ENCODE measurements at regions not wholly inside any gene's neighbourhood (a gene's known extent, or its start where the extent isn't known, plus 50 kb on each side); places are given as distances from the start of the nearest gene placed in this dataset.

GRCh38 chr22:49305214-49305965 is 522.3 kb downstream of the BRD1 start:
- TF ChIP-seq CTCF (conservative IDR thresholded peaks at IDR 0.05; ENCODE audit: low read depth, low read length) = peak; percentile 36
- DNase-seq (ENCODE audit: low read depth) = peak; percentile 2

GRCh38 chr22:49303781-49304461 is 523.8 kb downstream of the BRD1 start:
- no peak overlapping the region for H3K4me3 ChIP-seq (ENCODE audit: low read depth, low read length)
- no peak for DNase-seq (ENCODE audit: low read depth)
- no peak for TF ChIP-seq CTCF (conservative IDR thresholded peaks at IDR 0.05; ENCODE audit: low read depth, low read length)

More at GRCh38 chr22:49305214-49305965, 522.3 kb downstream of the BRD1 start:
- no peak overlapping the region for H3K4me3 ChIP-seq (ENCODE audit: low read depth, low read length)

GRCh38 chr22:49303061-49303735 is 524.5 kb downstream of the BRD1 start:
- no peak for TF ChIP-seq CTCF (conservative IDR thresholded peaks at IDR 0.05; ENCODE audit: low read depth, low read length)
- H3K4me3 ChIP-seq (ENCODE audit: low read depth, low read length) = no peak overlapping the region
- DNase-seq (ENCODE audit: low read depth) = no peak

GRCh38 chr22:49302530-49302929 is 525.1 kb downstream of the BRD1 start:
- DNase-seq (ENCODE audit: low read depth) = no peak
- no peak overlapping the region for H3K4me3 ChIP-seq (ENCODE audit: low read depth, low read length)
- no peak for TF ChIP-seq CTCF (conservative IDR thresholded peaks at IDR 0.05; ENCODE audit: low read depth, low read length)

- no peak for DNase-seq (ENCODE audit: low read depth)
- TF ChIP-seq CTCF (conservative IDR thresholded peaks at IDR 0.05; ENCODE audit: low read depth, low read length) = no peak
- no peak overlapping the region for H3K4me3 ChIP-seq (ENCODE audit: low read depth, low read length)
Measured at GRCh38 chr22:49302150-49302460, 525.6 kb downstream of the BRD1 start.

- no peak overlapping the region for H3K4me3 ChIP-seq (ENCODE audit: low read depth, low read length)
- DNase-seq (ENCODE audit: low read depth) = no peak
- no peak for TF ChIP-seq CTCF (conservative IDR thresholded peaks at IDR 0.05; ENCODE audit: low read depth, low read length)
Measured at GRCh38 chr22:49301398-49302149, 526.1 kb downstream of the BRD1 start.
